ENCODE measurements at regions not wholly inside any gene's neighbourhood (a gene's known extent, or its start where the extent isn't known, plus 50 kb on each side); places are given as distances from the start of the nearest gene placed in this dataset.

DNA sequence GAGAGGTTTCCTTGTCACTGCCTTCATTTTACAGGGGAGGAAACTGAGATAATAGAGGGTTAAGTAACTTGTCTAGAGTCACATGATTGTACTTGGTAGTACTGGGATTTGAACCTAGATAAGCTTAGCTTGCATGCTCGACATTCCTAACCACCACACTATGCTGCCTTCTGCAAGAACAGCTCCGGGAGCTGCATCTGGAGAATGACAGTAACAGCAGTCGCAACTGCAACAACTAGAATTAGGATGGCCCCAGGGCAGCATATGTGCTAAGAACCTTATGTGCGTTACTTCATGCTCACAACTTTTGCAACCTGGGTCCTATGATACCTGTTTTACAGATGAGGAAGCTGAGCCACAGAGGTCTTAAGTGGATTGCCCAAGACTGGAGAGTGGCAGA, 89.5 kb upstream of the LCORL start:
- TF ChIP-seq CTCF (IDR thresholded peaks at IDR 0.05; ENCODE audit: extremely low read depth in 1 of 2, insufficient read depth in 1 of 2, low read depth in 1 of 2, low read length in 2 of 2) (no peak), POLR2A (IDR thresholded peaks at IDR 0.05; ENCODE audit: low read depth, low read length) (no peak)

All from endothelial cell of umbilical vein (primary cell).